ENCODE measurements at regions not wholly inside any gene's neighbourhood (a gene's known extent, or its start where the extent isn't known, plus 50 kb on each side); places are given as distances from the start of the nearest gene placed in this dataset.

DNA sequence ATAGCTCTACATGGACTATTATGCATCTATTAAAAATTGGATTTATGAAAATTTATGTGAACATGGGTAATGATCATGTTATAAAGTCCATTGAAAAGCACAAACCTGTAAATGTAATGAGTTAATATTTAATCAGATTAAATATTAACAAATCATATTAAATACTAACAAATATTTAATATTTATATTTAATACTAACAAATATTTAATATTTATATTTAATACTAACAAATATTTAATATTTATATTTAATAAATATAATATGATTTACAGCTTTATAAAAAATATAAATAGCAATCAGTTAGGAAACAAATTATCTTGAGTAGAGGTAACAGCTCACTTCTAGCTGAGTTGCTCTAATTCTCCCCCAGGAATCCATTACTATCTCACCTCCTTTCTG, 758.0 kb upstream of the USP15 start:
- no peak for DNase-seq (ENCODE audit: low read depth in 2 of 2)
- Histone ChIP-seq H3K4me2 (ENCODE audit: extremely low read depth, insufficient read depth, low read length) (no peak overlapping the region), H3K9ac (ENCODE audit: insufficient read depth, low read length) (no peak overlapping the region), H3K4me3 (replicated peaks in 1 of 4; ENCODE audit: control extremely low read depth in 1 of 4, insufficient read depth in 1 of 4, low read depth in 3 of 4, low read length in 4 of 4) (no peak overlapping the region), H3K27ac (ENCODE audit: insufficient read depth, low read length) (no peak overlapping the region), H3K9me3 (ENCODE audit: control insufficient read depth, insufficient read depth, low read depth, low read length) (no peaks in the 10 kb centered on the region), H2AFZ (ENCODE audit: low read length) (no peak overlapping the region), H4K20me1 (ENCODE audit: control insufficient read depth, extremely low read depth, insufficient read depth, low read length) (no peaks in the 10 kb centered on the region), H3K79me2 (ENCODE audit: control insufficient read depth, insufficient read depth, low read length) (no peaks in the 10 kb centered on the region), H3K27me3 (ENCODE audit: control insufficient read depth, insufficient read depth, low read length) (no peaks in the 10 kb centered on the region), H3K36me3 (ENCODE audit: control insufficient read depth, insufficient read depth, low read length) (no peaks in the 10 kb centered on the region), H3K4me1 (ENCODE audit: control insufficient read depth, extremely low read depth, insufficient read depth, low read length) (no peaks in the 10 kb centered on the region)
- no peak for TF ChIP-seq EZH2 (IDR thresholded peaks at IDR 0.05; ENCODE audit: low read length, missing control alignments)
- TF ChIP-seq, protein P1, sequence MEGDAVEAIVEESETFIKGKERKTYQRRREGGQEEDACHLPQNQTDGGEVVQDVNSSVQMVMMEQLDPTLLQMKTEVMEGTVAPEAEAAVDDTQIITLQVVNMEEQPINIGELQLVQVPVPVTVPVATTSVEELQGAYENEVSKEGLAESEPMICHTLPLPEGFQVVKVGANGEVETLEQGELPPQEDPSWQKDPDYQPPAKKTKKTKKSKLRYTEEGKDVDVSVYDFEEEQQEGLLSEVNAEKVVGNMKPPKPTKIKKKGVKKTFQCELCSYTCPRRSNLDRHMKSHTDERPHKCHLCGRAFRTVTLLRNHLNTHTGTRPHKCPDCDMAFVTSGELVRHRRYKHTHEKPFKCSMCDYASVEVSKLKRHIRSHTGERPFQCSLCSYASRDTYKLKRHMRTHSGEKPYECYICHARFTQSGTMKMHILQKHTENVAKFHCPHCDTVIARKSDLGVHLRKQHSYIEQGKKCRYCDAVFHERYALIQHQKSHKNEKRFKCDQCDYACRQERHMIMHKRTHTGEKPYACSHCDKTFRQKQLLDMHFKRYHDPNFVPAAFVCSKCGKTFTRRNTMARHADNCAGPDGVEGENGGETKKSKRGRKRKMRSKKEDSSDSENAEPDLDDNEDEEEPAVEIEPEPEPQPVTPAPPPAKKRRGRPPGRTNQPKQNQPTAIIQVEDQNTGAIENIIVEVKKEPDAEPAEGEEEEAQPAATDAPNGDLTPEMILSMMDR (conservative IDR thresholded peaks at IDR 0.05 in 1 of 2, IDR thresholded peaks at IDR 0.05 in 1 of 2; ENCODE audit: low read depth in 1 of 2, low read length in 2 of 2), result no peak

DNA sequence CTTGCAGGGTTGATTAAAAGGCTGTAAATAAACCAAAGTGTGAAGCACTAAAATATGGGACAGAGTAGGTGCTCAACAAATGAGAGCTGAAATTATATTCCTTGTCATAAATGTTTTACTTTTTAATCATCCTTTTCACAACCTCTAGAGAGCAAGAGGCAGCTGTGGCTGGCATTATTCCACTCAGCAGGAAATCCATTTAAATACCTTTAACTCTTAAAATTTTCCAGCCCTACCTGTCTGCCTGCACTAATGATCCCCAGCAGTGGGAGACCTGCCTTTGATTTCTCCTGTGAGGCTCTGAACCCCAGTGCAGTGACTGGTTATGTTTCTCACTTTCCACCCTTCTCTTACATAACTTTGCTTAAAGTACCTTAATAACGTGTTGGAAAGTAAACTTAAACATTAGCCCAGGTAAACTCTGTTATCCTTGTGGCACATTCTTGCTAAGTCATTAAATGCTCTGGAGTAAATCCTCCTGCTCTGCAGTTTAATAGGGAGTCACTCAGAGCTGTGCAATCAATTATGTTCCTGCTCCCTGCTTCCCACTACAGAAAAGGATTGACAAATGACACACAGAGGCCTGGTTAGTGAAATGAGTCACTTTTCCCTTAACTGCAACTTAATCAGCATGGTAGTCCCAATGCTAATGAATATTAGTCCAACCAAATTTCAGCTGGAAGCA, 755.7 kb upstream of the USP15 start:
- H3K4me1 ChIP-seq (ENCODE audit: control insufficient read depth, extremely low read depth, insufficient read depth, low read length), result no peaks in the 10 kb centered on the region
- no peak for DNase-seq (ENCODE audit: low read depth in 2 of 2)
- H4K20me1 ChIP-seq (ENCODE audit: control insufficient read depth, extremely low read depth, insufficient read depth, low read length), result no peaks in the 10 kb centered on the region
- no peaks in the 10 kb centered on the region for H3K79me2 ChIP-seq (ENCODE audit: control insufficient read depth, insufficient read depth, low read length)
- no peak overlapping the region for H3K9ac ChIP-seq (ENCODE audit: insufficient read depth, low read length)
- H2AFZ ChIP-seq (ENCODE audit: low read length), result no peak overlapping the region
- H3K4me3 ChIP-seq (replicated peaks in 1 of 4; ENCODE audit: control extremely low read depth in 1 of 4, insufficient read depth in 1 of 4, low read depth in 3 of 4, low read length in 4 of 4), result no peak overlapping the region
- no peak overlapping the region for H3K27ac ChIP-seq (ENCODE audit: insufficient read depth, low read length)
- H3K4me2 ChIP-seq (ENCODE audit: extremely low read depth, insufficient read depth, low read length), result no peak overlapping the region
- no peaks in the 10 kb centered on the region for H3K36me3 ChIP-seq (ENCODE audit: control insufficient read depth, insufficient read depth, low read length)
- H3K27me3 ChIP-seq (ENCODE audit: control insufficient read depth, insufficient read depth, low read length), result no peaks in the 10 kb centered on the region
- no peak for TF ChIP-seq EZH2 (IDR thresholded peaks at IDR 0.05; ENCODE audit: low read length, missing control alignments)
- TF ChIP-seq, protein P1 (conservative IDR thresholded peaks at IDR 0.05 in 1 of 2, IDR thresholded peaks at IDR 0.05 in 1 of 2; ENCODE audit: low read depth in 1 of 2, low read length in 2 of 2), result no peak
- H3K9me3 ChIP-seq (ENCODE audit: control insufficient read depth, insufficient read depth, low read depth, low read length), result no peaks in the 10 kb centered on the region

DNA sequence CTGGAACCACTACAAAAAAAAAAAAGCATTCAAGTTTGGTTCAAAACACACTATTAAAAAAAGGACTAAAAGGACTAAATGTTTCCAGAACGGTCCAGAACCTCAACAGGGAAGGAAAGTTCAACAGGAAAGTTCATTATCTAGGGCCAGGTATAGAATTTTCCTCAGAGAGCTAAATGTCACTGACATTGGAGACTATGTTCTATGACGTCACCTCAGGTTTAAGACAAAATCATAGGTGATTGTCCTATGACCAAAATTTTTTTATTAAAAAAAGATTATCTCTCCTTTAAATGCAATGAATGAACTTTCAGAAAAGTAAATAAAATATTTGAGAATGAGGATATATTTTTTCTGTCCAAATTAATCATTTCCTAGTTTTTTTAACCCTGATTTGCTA, 746.7 kb upstream of the USP15 start:
- Histone ChIP-seq H3K27ac (ENCODE audit: insufficient read depth, low read length) (no peak overlapping the region), H3K9ac (ENCODE audit: insufficient read depth, low read length) (no peak overlapping the region), H4K20me1 (ENCODE audit: control insufficient read depth, extremely low read depth, insufficient read depth, low read length) (no peaks in the 10 kb centered on the region), H3K4me1 (ENCODE audit: control insufficient read depth, extremely low read depth, insufficient read depth, low read length) (no peaks in the 10 kb centered on the region), H3K4me2 (ENCODE audit: extremely low read depth, insufficient read depth, low read length) (no peak overlapping the region), H3K27me3 (ENCODE audit: control insufficient read depth, insufficient read depth, low read length) (no peaks in the 10 kb centered on the region), H3K36me3 (ENCODE audit: control insufficient read depth, insufficient read depth, low read length) (no peaks in the 10 kb centered on the region), H3K9me3 (ENCODE audit: control insufficient read depth, insufficient read depth, low read depth, low read length) (no peaks in the 10 kb centered on the region), H3K79me2 (ENCODE audit: control insufficient read depth, insufficient read depth, low read length) (no peaks in the 10 kb centered on the region), H3K4me3 (replicated peaks in 1 of 4; ENCODE audit: control extremely low read depth in 1 of 4, insufficient read depth in 1 of 4, low read depth in 3 of 4, low read length in 4 of 4) (no peak overlapping the region), H2AFZ (ENCODE audit: low read length) (no peak overlapping the region)
- no peak for TF ChIP-seq EZH2 (IDR thresholded peaks at IDR 0.05; ENCODE audit: low read length, missing control alignments)
- no peak for DNase-seq (ENCODE audit: low read depth in 2 of 2)

All from fibroblast of lung (primary cell).